ENCODE measurements at regions not wholly inside any gene's neighbourhood (a gene's known extent, or its start where the extent isn't known, plus 50 kb on each side); places are given as distances from the start of the nearest gene placed in this dataset.

- no peaks in the 10 kb centered on the region for H3K9me3 Mint-ChIP-seq
- no peak overlapping the region for H3K4me3 Mint-ChIP-seq
- DNase-seq: no peak
- H3K27ac Mint-ChIP-seq: no peak overlapping the region
- no peaks in the 10 kb centered on the region for H3K36me3 Mint-ChIP-seq
- H3K27me3 Mint-ChIP-seq: no peaks in the 10 kb centered on the region
- no peaks in the 10 kb centered on the region for H3K4me1 Mint-ChIP-seq
Observed at GRCh38 chr14:101193845-101194372, 290.4 kb upstream of the RTL1 start.

DNA sequence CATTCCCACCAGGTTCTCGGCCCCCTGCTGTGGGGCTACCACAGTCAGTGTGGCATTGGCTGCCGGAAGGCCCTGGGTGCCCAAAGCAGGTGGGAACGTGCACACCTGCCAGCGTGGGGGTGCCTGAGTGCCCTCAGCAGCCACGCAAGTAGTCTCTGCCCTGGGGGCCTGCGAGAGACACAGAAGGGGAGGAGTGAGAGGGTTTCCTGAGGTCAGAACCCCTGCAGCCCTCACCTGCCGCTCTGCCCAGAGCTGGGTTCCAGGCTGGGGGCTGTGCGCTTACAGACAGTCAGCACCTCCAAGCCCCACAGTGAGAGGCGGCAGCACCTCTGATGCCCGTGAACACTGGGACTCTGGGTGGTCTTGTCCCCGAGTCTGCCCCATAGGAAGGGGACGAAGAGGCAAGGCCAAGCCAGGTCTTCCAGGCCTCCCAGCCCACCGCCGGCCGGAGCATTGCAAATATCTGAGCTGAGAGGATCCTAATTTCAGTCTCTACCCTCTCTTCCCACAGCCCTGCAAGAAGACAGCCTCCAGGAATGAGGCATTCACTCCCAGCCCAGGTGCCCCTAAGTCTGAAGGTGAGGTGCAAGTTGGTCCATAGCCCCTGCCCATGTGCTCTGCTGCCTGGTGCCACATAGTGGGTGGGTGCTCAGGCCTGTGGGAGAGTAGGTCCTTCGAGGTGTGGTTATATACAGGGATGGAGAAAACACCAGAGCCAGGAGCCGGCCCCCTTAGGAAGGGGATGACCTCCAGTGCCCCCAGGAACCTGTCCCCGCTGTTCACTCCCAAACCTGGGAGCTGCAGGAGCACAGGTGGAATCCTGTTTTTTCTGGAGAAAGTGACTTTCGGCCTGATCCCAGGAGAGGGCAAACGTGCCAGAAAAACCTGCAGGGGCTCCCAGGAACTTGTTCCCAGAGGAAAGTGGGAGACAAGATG, 291.1 kb upstream of the RTL1 start:
- no peak for DNase-seq
- Mint-ChIP-seq H3K36me3 (no peaks in the 10 kb centered on the region), H3K4me1 (no peaks in the 10 kb centered on the region), H3K9me3 (no peaks in the 10 kb centered on the region), H3K4me3 (no peak overlapping the region), H3K27ac (no peak overlapping the region), H3K27me3 (no peaks in the 10 kb centered on the region)

- H3K36me3 Mint-ChIP-seq: no peaks in the 10 kb centered on the region
- no peaks in the 10 kb centered on the region for H3K4me1 Mint-ChIP-seq
- H3K27ac Mint-ChIP-seq: no peak overlapping the region
- no peaks in the 10 kb centered on the region for H3K9me3 Mint-ChIP-seq
- H3K27me3 Mint-ChIP-seq: no peaks in the 10 kb centered on the region
- H3K4me3 Mint-ChIP-seq: no peak overlapping the region
- DNase-seq: no peak
Observed at GRCh38 chr14:101195309-101195901, 291.9 kb upstream of the RTL1 start.

- DNase-seq: no peak
- Mint-ChIP-seq H3K4me1 (no peaks in the 10 kb centered on the region), H3K9me3 (no peaks in the 10 kb centered on the region), H3K4me3 (no peak overlapping the region), H3K27ac (no peak overlapping the region), H3K27me3 (no peaks in the 10 kb centered on the region), H3K36me3 (no peaks in the 10 kb centered on the region)
Observed at GRCh38 chr14:101196051-101196712, 292.7 kb upstream of the RTL1 start.

- no peak overlapping the region for H3K4me3 Mint-ChIP-seq
- H3K36me3 Mint-ChIP-seq: no peaks in the 10 kb centered on the region
- DNase-seq: no peak
- no peak overlapping the region for H3K27ac Mint-ChIP-seq
- no peaks in the 10 kb centered on the region for H3K27me3 Mint-ChIP-seq
- no peaks in the 10 kb centered on the region for H3K4me1 Mint-ChIP-seq
- H3K9me3 Mint-ChIP-seq: no peaks in the 10 kb centered on the region
Observed at GRCh38 chr14:101196795-101197590, 293.5 kb upstream of the RTL1 start.

DNA sequence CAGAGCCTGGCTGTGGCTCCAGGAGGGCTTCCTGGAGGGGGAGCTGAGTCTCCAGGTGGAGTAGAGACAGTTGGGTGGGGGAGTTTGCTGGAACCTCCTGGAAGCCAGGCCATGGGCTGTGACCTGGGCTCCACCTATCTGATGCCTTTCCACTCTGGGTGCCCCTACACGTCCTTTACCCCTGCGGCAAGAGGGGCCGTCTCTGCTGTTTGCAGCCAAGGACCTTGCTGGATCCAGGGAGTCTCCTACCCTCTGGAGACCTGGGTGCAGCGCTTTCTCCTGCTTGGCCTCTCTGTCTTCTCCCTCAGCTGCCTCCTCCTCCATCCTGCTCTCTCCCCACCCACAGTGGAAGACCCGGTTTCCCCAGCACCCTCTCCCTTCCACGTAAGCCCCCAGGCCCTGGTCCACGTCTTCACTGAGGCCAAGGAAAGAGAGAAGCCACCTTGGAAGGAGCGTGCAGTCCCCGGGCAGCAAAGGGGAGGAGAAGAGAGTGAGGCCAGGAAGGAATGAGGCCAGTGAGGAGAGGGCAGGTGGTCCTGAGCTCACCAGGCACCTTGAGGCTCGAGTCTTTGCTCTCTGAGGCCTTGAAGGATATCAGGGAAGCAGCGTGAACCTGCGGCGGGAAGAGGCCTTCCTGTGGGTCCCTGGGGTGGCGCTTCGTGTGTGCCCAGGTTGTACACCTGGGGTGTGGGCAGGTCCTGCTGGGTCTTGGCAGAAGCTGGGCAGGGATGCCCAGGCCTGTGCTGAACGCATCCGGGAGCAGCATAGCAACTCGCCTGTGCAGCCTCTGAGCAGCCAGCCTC, 294.3 kb upstream of the RTL1 start:
- H3K27ac Mint-ChIP-seq: no peak overlapping the region
- H3K27me3 Mint-ChIP-seq: no peaks in the 10 kb centered on the region
- no peak overlapping the region for H3K4me3 Mint-ChIP-seq
- no peaks in the 10 kb centered on the region for H3K9me3 Mint-ChIP-seq
- no peaks in the 10 kb centered on the region for H3K4me1 Mint-ChIP-seq
- no peak for DNase-seq
- H3K36me3 Mint-ChIP-seq: no peaks in the 10 kb centered on the region

- H3K4me3 Mint-ChIP-seq: no peak overlapping the region
- no peaks in the 10 kb centered on the region for H3K4me1 Mint-ChIP-seq
- no peaks in the 10 kb centered on the region for H3K36me3 Mint-ChIP-seq
- no peak overlapping the region for H3K27ac Mint-ChIP-seq
- H3K27me3 Mint-ChIP-seq: no peaks in the 10 kb centered on the region
- DNase-seq: no peak
- peaks cover 4% of the 10 kb centered on the region for H3K9me3 Mint-ChIP-seq
Observed at GRCh38 chr14:101198398-101199027, 295.0 kb upstream of the RTL1 start.

GRCh38 chr14:101199028-101199770, 295.7 kb upstream of the RTL1 start:
- Mint-ChIP-seq H3K9me3 (peaks cover 7% of the 10 kb centered on the region), H3K27me3 (no peaks in the 10 kb centered on the region), H3K4me3 (no peak overlapping the region), H3K4me1 (no peaks in the 10 kb centered on the region), H3K27ac (no peak overlapping the region), H3K36me3 (no peaks in the 10 kb centered on the region)
- DNase-seq: no peak

GRCh38 chr14:101200008-101200649, 296.6 kb upstream of the RTL1 start:
- Mint-ChIP-seq H3K4me3 (no peak overlapping the region), H3K36me3 (no peaks in the 10 kb centered on the region), H3K27ac (no peak overlapping the region), H3K4me1 (no peaks in the 10 kb centered on the region), H3K27me3 (no peaks in the 10 kb centered on the region), H3K9me3 (peaks cover 10% of the 10 kb centered on the region)
- DNase-seq: no peak

DNA sequence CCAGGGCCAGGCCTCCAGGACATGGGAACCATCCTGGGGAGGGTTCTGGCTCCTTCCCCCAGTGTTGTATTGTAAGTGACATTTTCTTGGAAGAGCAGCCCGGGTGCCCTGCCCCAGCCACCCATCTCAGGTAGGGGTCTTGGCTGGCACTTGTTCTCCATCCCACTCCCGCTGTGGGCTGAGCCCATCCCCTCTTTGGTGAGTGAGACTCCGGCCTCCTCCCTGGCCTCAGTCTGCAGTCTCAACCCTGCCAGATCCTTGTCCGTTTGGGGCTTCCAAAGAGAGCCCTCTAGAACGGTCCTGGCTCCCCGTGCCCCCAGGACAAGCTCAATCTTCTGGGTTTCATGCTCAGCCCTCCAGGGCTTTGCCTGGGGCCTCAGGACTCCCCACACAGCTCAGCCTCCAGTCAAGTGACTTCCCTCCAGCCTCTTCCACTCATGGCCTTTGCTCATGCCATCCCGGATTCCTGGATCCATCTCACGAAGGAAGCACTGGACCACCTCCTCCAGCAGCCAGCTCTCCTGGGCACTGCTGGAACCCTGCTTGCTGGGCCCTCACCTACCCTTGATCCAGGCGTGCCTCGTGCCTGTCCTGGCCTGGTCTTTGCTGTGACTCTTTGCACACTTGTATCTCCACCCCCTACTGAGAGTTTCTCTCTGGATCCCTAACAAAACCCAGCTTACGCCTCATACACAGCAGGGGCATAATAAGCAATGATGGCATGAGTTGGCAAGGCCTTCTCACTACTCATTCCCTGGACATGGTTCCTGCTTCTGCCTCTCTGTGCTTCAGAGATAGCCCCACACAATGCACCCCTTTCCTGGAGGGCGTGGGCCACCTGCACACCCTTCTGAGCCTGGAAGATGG, 297.4 kb upstream of the RTL1 start:
- Mint-ChIP-seq H3K4me3 (no peak overlapping the region), H3K9me3 (peaks cover 17% of the 10 kb centered on the region), H3K27me3 (no peaks in the 10 kb centered on the region), H3K36me3 (no peaks in the 10 kb centered on the region), H3K27ac (no peak overlapping the region), H3K4me1 (no peaks in the 10 kb centered on the region)
- no peak for DNase-seq

DNA sequence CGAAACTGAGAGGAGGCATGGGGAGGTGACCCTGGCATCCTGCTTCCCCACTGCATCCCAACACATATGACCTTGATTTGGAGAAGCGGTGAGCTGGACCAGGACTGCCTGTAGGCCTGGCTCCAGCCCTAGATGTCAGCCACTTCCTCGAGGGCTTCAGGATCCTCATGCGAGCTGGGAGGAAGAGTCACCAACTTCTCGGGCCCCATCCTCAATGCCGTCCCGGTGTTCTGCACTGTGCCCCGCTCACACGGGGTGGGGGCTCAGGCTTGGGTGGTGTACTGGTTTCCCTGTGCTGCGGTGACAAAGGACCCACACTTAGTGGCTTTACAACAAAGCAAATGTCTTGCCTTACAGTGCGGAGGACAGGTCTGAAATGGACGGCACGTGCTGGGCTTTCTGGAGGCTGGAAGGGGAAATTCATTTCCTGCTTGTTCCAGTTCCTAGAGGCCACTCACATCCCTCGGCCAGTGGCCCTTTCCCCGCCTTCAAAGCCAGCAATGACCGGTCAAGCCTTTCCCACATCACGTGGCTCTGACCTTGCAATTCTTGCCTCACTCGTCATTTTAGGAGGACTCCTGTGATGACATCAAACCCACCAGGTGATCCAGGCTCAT, 298.1 kb upstream of the RTL1 start:
- no peak overlapping the region for H3K4me3 Mint-ChIP-seq
- no peaks in the 10 kb centered on the region for H3K4me1 Mint-ChIP-seq
- no peaks in the 10 kb centered on the region for H3K36me3 Mint-ChIP-seq
- DNase-seq: no peak
- peaks cover 20% of the 10 kb centered on the region for H3K9me3 Mint-ChIP-seq
- no peak overlapping the region for H3K27ac Mint-ChIP-seq
- no peaks in the 10 kb centered on the region for H3K27me3 Mint-ChIP-seq
